WI38 (cell line): ENCODE measurements at regions not wholly inside any gene's neighbourhood (a gene's known extent, or its start where the extent isn't known, plus 50 kb on each side); places are given as distances from the start of the nearest gene placed in this dataset.
"Not testable (repeated sequence)": the region's sequence is repeated elsewhere in the genome, so short reads cannot be mapped to it uniquely, and the experiment has no call there.

Experiments
- H3K4me3 ChIP-seq: 2 replicates; pipeline ENCODE4 v1.5.1; 2011; ENCODE audit warnings: low read depth, mild to moderate bottlenecking, control low read depth, low read length
- TF ChIP-seq, protein P1 (sequence below): IDR thresholded peaks from 2 replicates; pipeline ENCODE4 v1.5.1; 2012; ENCODE audit warnings: low read depth, mild to moderate bottlenecking, control low read depth, low read length

DNA sequence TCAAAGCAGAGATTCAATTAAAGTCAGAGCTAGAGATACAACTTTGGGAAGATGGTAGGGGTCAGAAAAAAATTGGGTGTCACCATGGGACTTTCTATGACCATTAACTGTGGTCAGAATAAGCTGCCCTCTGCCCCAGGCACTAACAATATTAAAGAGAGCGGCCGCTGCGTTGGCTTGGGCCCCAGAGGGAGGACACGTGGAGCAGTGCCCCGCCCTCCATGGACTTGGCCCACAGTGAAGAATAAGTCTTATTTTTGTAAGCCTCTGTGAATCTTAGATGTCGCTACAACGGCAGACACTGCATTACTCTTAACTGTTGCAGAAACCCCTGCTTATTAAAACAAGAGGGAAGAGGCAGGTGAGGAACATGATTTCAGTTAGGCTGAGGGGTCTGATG is 172.7 kb downstream of the UQCRFS1 start:
- H3K4me3 ChIP-seq, result no peak overlapping the region
- TF ChIP-seq, protein P1, sequence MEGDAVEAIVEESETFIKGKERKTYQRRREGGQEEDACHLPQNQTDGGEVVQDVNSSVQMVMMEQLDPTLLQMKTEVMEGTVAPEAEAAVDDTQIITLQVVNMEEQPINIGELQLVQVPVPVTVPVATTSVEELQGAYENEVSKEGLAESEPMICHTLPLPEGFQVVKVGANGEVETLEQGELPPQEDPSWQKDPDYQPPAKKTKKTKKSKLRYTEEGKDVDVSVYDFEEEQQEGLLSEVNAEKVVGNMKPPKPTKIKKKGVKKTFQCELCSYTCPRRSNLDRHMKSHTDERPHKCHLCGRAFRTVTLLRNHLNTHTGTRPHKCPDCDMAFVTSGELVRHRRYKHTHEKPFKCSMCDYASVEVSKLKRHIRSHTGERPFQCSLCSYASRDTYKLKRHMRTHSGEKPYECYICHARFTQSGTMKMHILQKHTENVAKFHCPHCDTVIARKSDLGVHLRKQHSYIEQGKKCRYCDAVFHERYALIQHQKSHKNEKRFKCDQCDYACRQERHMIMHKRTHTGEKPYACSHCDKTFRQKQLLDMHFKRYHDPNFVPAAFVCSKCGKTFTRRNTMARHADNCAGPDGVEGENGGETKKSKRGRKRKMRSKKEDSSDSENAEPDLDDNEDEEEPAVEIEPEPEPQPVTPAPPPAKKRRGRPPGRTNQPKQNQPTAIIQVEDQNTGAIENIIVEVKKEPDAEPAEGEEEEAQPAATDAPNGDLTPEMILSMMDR, result no peak

DNA sequence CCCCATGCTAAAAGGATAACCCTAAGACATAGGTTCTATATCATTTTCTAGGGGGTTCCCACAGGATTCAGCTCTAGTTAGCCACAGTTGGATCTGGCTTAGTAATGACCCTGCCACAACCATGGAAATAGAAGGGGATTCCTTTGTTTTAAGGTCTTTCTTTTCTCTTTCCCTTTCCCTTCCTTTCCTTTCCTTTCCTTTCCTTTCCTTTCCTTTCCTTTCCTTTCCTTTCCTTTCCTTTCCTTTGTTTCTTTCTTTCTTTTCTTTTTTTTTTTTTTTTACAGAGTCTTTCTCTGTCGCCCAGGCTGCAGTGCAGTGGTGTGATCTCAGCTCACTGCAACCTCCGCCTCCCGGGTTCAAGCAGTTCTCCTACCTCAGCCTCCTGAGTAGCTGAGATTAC is 173.9 kb downstream of the UQCRFS1 start:
- not testable (repeated sequence) for H3K4me3 ChIP-seq

DNA sequence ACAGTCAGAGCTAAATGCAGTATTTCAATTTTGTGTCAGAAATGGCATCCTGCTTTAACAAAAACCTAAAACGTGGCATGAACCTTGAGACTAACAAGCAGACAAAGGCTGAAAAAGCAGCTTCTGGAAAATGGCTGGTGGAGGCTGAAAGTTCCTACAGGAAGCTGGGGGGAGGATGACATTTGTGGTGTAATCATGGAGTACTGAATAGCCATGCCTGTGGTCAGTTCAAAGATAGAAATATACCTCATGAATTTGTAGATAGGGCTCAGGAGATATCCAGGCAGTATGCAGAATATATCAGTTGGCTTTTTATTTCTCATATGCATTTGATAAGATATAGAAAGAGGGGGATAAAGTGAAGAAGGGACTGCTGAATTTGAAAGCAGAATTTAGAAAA is 181.7 kb downstream of the UQCRFS1 start:
- TF ChIP-seq, protein P1, result no peak
- H3K4me3 ChIP-seq, result no peak overlapping the region

DNA sequence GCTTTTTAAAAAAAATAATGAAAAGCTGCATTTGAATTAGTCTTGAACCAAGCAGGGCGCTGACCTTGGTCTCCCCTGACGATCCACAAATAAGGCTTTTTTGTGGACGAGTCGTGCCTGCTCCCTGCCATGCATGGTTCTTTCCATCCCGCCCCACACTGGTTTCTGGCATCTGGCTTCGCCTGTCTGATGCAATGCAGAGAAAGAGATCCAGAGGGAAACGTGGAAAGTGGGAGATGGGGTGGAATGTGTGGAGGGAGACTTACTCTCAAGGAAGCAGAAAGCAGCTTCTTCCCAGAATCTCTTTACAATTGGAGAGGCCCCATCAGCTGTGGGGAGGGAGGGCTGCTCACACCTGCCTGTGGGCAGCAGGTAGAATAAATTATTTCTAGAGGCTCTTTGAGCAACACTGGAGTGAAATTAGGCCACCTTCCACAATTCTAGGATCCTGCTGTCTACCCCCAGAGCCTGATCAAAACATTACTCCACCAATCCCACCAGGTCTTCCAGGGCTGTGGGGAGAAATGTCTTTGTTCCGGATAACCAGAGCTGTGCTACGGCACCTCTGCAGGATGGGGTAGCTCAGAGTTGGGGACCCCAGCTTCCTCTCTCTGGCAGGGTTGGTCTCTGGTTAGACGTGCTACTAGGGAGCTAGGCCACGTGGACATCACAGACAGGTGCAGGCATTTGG is 183.5 kb downstream of the UQCRFS1 start:
- TF ChIP-seq, protein P1, result no peak

DNA sequence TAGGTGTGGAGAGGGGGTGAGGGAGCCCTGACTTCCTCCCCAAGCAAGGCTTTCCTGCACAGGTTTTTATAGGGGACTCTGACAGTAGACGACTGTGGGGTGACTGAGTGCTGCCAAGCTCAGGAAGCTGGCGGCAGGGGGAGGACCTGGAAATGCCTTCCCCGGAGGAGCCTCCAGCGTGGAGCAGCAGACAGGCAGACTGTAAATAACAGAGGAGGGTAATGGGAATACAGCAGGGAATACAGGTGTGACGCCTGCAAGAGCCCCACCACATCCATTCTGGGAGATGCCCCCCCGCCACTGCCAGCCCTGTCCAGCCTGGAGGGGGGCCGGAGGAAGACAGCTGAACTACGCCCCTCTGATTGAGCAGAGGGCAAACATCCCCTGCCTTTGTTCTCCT is 190.4 kb downstream of the UQCRFS1 start:
- H3K4me3 ChIP-seq, result no peak overlapping the region
- TF ChIP-seq, protein P1, result no peak

More for the DNA sequence above, 183.5 kb downstream of the UQCRFS1 start:
- H3K4me3 ChIP-seq, result no peak overlapping the region

DNA sequence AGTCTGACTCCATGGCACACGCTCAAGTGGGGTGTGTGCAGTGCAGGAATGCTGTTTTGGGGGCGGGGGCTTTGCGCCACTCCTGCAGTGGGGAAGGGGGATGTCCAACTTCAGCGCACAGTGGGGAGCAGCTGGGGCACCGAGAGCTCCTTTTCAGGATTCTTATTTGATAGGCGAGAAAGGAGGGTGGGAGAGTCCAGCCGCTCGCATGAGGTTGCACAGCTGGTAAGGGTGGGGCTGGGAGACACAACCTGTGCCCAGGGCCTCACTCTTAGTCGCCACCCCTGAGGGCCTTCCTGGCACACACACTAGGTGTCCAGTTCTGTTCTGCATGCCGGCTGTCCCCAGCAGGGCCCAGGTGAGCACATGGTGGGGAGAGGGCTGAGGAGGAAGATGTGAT is 190.8 kb downstream of the UQCRFS1 start:
- TF ChIP-seq, protein P1, result no peak
- no peak overlapping the region for H3K4me3 ChIP-seq

DNA sequence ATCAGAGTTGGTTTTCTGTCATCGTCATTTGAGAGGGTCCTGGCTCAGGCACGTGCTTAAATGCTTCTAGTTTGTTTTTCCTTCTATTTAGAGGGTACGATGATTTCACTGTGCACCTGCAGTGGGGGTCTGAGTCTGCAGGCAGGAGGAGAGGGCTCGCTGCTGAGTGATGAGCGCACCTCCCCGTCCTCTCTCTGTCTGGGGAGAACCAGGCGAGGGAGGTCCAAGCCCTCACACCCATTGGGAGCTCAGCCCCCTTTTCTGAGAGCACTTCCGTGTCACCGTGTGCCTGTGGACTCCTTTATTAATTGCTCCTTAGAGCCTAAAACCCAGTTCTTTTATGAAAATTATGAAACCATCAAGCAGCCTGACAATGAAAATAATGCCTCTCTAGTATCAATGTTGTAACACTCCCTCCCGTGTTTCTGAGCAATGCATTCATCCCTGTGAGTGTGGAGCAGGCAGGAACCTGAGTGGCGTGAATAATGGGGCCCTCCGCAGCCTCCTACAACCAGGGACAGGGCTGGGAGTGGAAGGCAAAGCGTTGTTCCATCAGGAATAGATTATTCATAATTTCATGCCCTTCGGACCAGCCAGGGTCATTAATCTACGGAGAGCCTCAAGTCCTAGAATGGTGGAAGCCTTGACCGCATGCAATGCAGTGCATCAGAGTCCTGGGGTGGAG is 191.6 kb downstream of the UQCRFS1 start:
- H3K4me3 ChIP-seq, result no peak overlapping the region
- TF ChIP-seq, protein P1, result no peak
